ENCODE measurements at regions not wholly inside any gene's neighbourhood (a gene's known extent, or its start where the extent isn't known, plus 50 kb on each side); places are given as distances from the start of the nearest gene placed in this dataset.

GRCh38 chr11:47911149-47911548, 63.0 kb upstream of the NUP160 start:
- DNase-seq, result no peak
- intact Hi-C loops (cut with micrococcal nuclease), result no loop called here
- Mint-ChIP-seq H3K9me3 (peaks cover 3% of the 10 kb centered on the region), H3K4me3 (no peak overlapping the region), H3K4me1 (peaks cover 15% of the 10 kb centered on the region), H3K27ac (no peak overlapping the region), H3K27me3 (peaks cover 3% of the 10 kb centered on the region), H3K36me3 (ENCODE audit: low read depth) (no peaks in the 10 kb centered on the region)

- Mint-ChIP-seq H3K27ac (no peak overlapping the region), H3K36me3 (ENCODE audit: low read depth) (no peaks in the 10 kb centered on the region), H3K4me3 (no peak overlapping the region), H3K9me3 (peaks cover 3% of the 10 kb centered on the region), H3K27me3 (peaks cover 3% of the 10 kb centered on the region), H3K4me1 (peaks cover 7% of the 10 kb centered on the region)
- intact Hi-C loops (cut with micrococcal nuclease), result no loop called here
- no peak for DNase-seq
Observed at GRCh38 chr11:47908198-47908597, 60.0 kb upstream of the NUP160 start.

GRCh38 chr11:47907499-47907898, 59.3 kb upstream of the NUP160 start:
- intact Hi-C loops (cut with micrococcal nuclease), result no loop called here
- Mint-ChIP-seq H3K27ac (no peak overlapping the region), H3K9me3 (peaks cover 6% of the 10 kb centered on the region), H3K36me3 (ENCODE audit: low read depth) (no peaks in the 10 kb centered on the region), H3K4me3 (no peak overlapping the region), H3K4me1 (peaks cover 7% of the 10 kb centered on the region), H3K27me3 (peaks cover 4% of the 10 kb centered on the region)
- no peak for DNase-seq

- Mint-ChIP-seq H3K4me3 (no peak overlapping the region), H3K4me1 (peaks cover 5% of the 10 kb centered on the region), H3K27me3 (peaks cover 2% of the 10 kb centered on the region), H3K9me3 (peaks cover 6% of the 10 kb centered on the region), H3K27ac (no peak overlapping the region), H3K36me3 (ENCODE audit: low read depth) (no peaks in the 10 kb centered on the region)
- DNase-seq, result no peak
- intact Hi-C loops (cut with micrococcal nuclease), result no loop called here
Observed at GRCh38 chr11:47906066-47906465, 57.9 kb upstream of the NUP160 start.

- H3K4me3 Mint-ChIP-seq, result no peak overlapping the region
- no peak for DNase-seq
- no peak overlapping the region for H3K27ac Mint-ChIP-seq
- intact Hi-C loops (cut with micrococcal nuclease), result no loop called here
- H3K4me1 Mint-ChIP-seq, result peaks cover 5% of the 10 kb centered on the region
- peaks cover 2% of the 10 kb centered on the region for H3K27me3 Mint-ChIP-seq
- H3K9me3 Mint-ChIP-seq, result peaks cover 6% of the 10 kb centered on the region
- no peaks in the 10 kb centered on the region for H3K36me3 Mint-ChIP-seq (ENCODE audit: low read depth)
Observed at GRCh38 chr11:47905358-47906059, 57.4 kb upstream of the NUP160 start.

GRCh38 chr11:47904808-47905207, 56.7 kb upstream of the NUP160 start:
- Mint-ChIP-seq H3K27me3 (peaks cover 2% of the 10 kb centered on the region), H3K4me1 (peaks cover 9% of the 10 kb centered on the region), H3K9me3 (peaks cover 6% of the 10 kb centered on the region), H3K36me3 (ENCODE audit: low read depth) (no peaks in the 10 kb centered on the region), H3K4me3 (no peak overlapping the region), H3K27ac (no peak overlapping the region)
- intact Hi-C loops (cut with micrococcal nuclease), result no loop called here
- no peak for DNase-seq

- Mint-ChIP-seq H3K27ac (no peak overlapping the region), H3K4me1 (peaks cover 9% of the 10 kb centered on the region), H3K27me3 (peaks cover 2% of the 10 kb centered on the region), H3K36me3 (ENCODE audit: low read depth) (no peaks in the 10 kb centered on the region), H3K4me3 (no peak overlapping the region), H3K9me3 (peaks cover 6% of the 10 kb centered on the region)
- no peak for DNase-seq
- intact Hi-C loops (cut with micrococcal nuclease), result no loop called here
Observed at GRCh38 chr11:47904048-47904447, 55.9 kb upstream of the NUP160 start.

- peaks cover 4% of the 10 kb centered on the region for H3K4me1 Mint-ChIP-seq
- H3K4me3 Mint-ChIP-seq, result no peak overlapping the region
- H3K27me3 Mint-ChIP-seq, result peaks cover 10% of the 10 kb centered on the region
- intact Hi-C loops (cut with micrococcal nuclease), result no loop called here
- DNase-seq, result no peak
- no peaks in the 10 kb centered on the region for H3K36me3 Mint-ChIP-seq (ENCODE audit: low read depth)
- H3K27ac Mint-ChIP-seq, result no peak overlapping the region
- peaks cover 6% of the 10 kb centered on the region for H3K9me3 Mint-ChIP-seq
Observed at GRCh38 chr11:47899801-47900200, 51.7 kb upstream of the NUP160 start.
